GM12892 (cell line): ENCODE measurements at regions not wholly inside any gene's neighbourhood (a gene's known extent, or its start where the extent isn't known, plus 50 kb on each side); places are given as distances from the start of the nearest gene placed in this dataset.

Experiments
- DNase-seq: peaks from one replicate; pipeline ENCODE4 v3.0.0; 2011; ENCODE audit not compliant: insufficient read length
- FAIRE-seq: peaks from 2 replicates; lab custom pipeline; 2011; peaks lifted over from hg19 to GRCh38; lab: Jason Lieb, UNC
- POLR2A ChIP-seq: IDR thresholded peaks from 2 replicates; pipeline ENCODE4 v1.6.1; 2011; ENCODE audit warnings: low read depth, low read length, control low read depth
- POLR2AphosphoS5 ChIP-seq: IDR thresholded peaks from 2 replicates; pipeline ENCODE4 v1.6.1; 2011; ENCODE audit warnings: low read depth, low read length, control low read depth
- TAF1 ChIP-seq: IDR thresholded peaks from 2 replicates; pipeline ENCODE4 v1.6.1; 2011; ENCODE audit warnings: low read depth, mild to moderate bottlenecking, control low read depth, low read length, borderline replicate concordance

DNA sequence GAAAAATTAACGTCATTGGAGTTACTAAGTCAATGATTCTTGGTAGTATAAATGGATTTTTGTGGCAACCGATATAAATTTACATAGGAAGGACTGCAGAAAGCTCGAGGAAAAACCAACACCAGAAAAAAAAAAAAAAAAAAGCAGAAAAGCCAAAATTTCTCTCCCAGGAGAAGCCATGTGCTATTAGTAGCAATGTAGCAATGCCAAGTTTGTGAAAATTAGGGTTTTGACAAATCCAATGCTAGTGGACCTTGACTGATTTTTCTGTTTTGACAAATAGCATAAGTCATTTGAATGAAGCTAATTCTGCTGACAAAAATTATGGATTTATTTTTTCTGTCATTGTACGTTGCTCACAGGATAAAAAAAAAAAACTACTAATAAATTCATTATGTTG lies 1561.9 kb downstream of the MRPL39 start:
- TF ChIP-seq POLR2A (no peak), POLR2AphosphoS5 (no peak), TAF1 (no peak)
- FAIRE-seq (no peak), DNase-seq (no peak)

DNA sequence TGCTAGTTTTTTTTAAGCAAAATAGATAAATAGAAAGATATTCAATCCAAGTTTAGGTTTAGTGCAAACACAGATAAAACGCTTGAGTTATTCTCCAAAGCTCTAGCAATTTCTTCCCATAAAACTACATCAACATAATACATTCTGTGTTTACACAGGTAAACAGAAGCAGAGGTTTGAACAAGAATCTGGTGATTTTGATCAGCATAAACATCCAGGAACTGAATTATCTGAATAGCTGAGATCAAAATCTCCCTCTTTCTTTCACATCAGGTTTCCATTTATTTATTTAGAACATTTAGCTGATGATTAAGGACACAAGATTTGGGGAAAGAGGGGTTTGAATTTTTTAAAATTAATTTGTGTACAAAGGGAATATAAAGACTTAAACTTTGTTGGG lies 1564.6 kb downstream of the MRPL39 start:
- no peak for FAIRE-seq
- TF ChIP-seq POLR2A: no peak
- TF ChIP-seq POLR2AphosphoS5: no peak
- no peak for TF ChIP-seq TAF1
- DNase-seq: no peak

DNA sequence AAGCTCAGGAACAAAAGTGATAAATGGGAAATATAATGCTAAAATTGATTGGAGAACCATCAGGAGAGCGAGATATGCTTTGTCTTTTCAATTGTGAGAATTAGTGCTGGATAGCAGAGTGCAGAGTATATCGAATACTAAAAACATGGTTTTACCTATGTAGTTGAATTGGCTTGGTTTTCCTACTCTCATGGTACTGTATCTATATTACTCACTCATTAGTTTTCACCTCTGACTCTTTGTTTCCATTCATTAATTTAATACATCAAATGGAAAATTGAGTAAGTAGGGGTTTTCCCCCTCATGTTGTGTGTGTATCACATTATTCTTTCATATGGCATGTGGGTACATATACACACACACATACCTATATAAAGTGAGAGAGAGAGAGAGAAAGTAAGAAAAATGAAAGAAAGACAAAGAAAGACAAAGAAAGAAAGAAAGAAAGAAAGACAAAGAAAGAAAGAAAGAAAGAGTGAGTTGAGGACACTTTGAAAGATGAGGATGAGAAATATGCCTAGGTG lies 1574.5 kb downstream of the MRPL39 start:
- no peak for FAIRE-seq
- TF ChIP-seq POLR2A: no peak
- TF ChIP-seq TAF1: no peak
- no peak for TF ChIP-seq POLR2AphosphoS5
- no peak for DNase-seq

DNA sequence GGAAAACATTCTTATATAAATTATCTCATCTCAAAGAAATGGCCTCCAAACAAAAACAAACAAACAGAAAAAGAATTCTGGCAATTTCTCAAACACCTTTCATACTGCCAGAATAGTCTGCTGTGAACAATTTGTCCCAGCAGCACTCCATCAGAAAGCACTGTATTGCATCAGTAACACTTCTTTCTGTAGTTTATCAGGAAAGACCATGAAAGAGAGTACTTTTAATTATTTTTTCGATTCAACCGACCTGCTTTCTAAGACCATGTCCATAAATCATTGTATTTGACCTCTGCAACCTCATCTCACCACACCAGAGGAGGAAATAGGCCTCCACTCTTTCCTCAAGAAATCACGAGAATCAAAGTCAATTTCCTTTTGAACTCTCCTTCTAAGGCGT lies 1579.9 kb downstream of the MRPL39 start:
- FAIRE-seq: no peak
- DNase-seq: no peak
- no peak for TF ChIP-seq POLR2AphosphoS5

DNA sequence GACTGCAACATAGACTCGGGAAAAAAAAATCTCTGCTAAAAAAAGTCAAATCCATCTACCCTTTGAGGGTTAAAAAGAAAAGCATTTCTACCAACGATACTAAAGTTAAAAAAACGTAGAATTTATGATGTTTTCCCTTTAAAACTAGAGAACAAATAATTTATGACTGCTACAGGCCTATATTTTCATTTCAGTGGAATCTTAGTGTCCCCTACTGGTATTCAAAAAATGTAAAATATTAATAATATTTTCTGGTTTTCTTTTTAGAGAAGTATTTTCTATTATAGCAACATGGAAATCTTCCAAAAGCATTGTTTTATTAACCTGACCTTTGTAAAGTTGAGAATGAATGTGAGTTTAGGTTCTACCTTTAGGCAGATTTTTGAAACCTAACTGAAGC lies 1582.2 kb downstream of the MRPL39 start:
- TF ChIP-seq POLR2A (no peak), POLR2AphosphoS5 (no peak), TAF1 (no peak)
- FAIRE-seq: no peak
- no peak for DNase-seq

DNA sequence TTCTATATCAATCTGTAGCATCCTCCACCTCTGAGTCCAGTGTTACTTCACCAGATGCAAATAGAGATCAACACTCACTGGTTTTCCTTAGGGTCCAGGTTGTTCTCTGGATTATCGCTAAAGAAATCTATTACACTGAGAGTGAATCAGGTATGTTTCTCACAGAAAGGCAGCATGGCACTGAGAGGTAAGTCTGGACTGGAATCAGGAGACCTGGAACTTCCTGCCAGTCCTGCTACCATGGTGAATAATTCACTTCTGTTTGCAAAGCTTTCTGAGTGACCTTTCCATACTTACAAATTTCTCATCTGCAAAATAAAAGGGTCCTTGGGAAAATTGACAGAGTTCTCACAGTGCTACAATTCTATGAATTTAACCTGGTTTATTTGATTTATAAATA lies 1583.3 kb downstream of the MRPL39 start:
- DNase-seq (no peak), FAIRE-seq (no peak)
- TF ChIP-seq POLR2A: no peak
- no peak for TF ChIP-seq TAF1
- no peak for TF ChIP-seq POLR2AphosphoS5

DNA sequence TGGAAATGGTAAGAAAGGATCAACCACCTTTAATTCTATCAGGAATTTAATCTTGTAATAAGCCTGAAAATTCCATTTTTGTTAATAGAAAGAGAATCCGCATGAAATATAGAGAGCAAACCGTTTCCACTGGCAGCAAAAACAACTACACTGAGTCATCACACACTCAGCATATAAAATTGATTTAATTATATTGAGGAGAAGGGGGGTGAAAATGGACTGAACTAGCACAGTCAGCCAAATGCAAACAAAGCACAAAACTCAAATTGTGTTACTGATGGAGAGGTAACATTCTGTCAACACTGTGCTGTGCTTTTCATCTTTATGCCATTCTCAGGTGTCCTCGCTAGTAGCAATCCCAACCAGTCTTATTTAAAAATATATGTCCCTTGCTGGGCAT lies 1583.9 kb downstream of the MRPL39 start:
- DNase-seq: no peak
- no peak for FAIRE-seq
- TF ChIP-seq POLR2A (no peak), POLR2AphosphoS5 (no peak), TAF1 (no peak)

DNA sequence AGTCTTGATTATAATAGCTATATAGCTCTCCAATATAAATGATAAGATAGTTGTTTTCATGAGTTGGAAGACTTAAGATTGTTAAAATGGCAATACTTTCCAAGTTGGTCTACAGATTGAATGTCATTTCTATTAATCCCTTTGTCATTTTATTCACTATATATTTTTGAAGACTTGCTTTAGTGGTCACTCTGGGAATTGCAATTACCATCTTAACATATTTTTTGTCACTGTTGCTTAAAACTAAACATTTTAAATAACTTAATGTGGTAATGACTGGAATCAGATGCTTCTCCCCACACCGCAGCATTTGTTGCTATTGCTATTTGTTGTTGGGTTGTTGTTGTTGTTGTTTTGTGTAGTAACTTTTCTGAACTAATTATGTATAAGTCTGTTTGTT lies 1592.9 kb downstream of the MRPL39 start:
- DNase-seq (no peak), FAIRE-seq (no peak)
- no peak for TF ChIP-seq POLR2AphosphoS5
- no peak for TF ChIP-seq TAF1
- TF ChIP-seq POLR2A: no peak

DNA sequence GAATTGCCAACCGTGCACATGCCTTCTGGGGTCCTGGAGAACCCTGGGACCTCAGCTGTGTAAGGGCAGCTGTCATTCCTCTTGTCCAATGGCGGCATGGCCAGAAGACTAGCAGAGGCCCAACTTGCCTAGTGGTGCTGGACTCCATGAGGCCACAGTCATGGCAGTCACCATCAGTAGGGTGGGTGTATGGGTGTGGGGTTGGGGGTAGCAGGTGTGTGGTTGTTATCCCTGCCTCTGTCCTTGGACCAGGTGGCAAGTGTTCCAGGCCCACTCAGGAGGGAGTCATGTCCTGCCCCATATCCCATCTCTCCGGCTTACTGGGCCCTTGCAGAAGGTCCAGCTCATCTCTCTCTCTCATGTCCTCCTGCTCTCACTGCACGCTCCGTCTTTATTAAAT lies 1596.2 kb downstream of the MRPL39 start:
- DNase-seq (no peak), FAIRE-seq (no peak)
- TF ChIP-seq TAF1 (no peak), POLR2A (no peak), POLR2AphosphoS5 (no peak)

DNA sequence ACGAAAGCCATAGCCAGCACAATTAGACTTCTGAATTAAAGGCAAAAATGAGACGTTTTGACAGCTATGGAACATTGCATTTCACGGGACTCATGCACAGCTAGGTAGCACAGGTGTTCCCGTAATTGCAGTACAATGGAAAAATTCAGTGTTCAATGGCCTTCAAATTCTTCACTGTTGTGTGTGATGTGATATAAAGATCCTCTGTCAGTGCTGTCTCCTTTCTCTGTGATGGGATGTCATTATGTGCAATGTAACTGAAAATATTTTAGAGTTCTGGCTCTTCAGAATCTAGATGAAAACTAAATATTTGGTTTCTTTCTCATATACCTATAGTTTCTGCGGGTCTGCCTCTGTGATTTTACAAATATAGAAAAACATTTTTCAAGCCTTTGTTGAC lies 1599.7 kb downstream of the MRPL39 start:
- FAIRE-seq: no peak
- no peak for TF ChIP-seq TAF1
- no peak for TF ChIP-seq POLR2A
- TF ChIP-seq POLR2AphosphoS5: no peak
- no peak for DNase-seq

DNA sequence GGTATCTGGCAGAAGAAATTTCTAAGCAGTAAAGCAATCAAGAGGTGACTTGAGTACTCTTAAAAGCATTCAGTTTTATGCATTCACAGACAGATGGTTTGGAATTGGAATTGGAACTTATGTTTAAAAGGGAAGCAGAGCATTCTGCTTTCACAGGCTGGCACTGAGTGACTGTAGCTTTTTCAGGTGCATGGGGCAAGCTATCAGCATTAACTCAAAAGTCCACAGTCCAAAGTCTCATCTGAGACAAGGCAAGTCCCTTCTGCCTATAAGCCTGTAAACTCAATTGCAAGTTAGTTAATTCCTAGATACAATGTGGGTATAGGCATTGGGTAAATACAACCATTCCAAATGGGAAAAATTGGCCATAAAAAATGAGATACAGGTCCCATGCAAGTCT lies 1620.3 kb downstream of the MRPL39 start:
- TF ChIP-seq TAF1 (no peak), POLR2A (no peak), POLR2AphosphoS5 (no peak)
- FAIRE-seq: no peak
- no peak for DNase-seq

DNA sequence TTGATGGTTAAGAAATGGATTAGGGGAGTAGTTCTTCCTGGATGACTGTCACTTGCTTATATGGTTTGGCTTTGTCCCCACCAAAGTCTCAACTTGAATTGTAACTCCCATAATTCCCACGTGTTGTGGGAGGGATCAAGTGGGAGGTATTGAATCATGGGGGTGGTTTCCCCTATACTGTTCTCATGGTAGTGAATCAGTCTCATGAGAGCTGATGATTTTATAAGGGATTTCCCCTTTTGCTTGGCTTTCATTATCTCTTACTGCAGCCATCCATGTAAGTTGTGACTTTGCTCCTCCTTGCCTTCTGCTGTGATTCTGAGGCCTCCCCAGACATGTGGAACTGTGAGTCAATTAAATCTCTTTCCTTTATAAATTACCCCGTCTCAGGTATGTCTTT lies 1621.1 kb downstream of the MRPL39 start:
- FAIRE-seq: no peak
- TF ChIP-seq POLR2AphosphoS5: no peak
- no peak for TF ChIP-seq POLR2A
- no peak for TF ChIP-seq TAF1
- no peak for DNase-seq

DNA sequence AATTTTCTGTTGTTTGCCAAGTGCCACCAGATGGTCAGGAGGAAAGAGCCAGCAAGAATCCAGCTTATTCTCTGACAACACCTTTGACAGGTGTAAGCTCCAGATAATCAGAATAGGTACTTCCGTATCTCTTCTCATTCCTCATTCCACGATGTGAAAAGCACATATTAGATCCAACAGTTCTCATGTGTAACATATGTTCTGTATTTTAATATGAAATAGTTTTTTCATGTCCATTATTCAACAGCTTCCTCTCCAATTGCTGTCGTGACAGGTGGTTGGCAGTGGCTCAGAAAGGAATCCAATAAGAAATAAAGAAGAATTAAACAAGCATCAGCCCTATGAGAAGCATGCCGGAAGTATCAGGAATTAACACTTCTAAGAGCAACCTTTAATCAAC lies 1624.7 kb downstream of the MRPL39 start:
- TF ChIP-seq POLR2AphosphoS5 (no peak), TAF1 (no peak), POLR2A (no peak)
- no peak for DNase-seq
- FAIRE-seq: no peak

DNA sequence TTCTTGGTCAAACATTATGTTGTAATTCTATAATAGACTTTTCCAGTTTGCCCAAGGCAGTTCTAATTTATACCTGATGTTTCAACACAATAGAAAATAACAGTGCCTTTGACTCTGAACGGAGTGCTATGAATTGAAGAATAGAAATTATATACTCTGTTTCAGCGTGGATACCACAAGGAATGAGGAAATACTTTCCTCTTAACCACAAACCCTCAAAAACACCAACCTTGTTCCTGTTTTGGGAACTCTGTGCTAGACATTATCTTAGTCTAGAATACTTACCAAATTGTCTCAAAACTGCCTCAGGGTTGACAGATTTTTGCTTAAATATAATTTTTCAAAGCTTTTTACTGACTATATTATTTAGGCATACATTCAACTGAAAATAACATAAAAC lies 1629.3 kb downstream of the MRPL39 start:
- FAIRE-seq: no peak
- TF ChIP-seq TAF1: no peak
- no peak for TF ChIP-seq POLR2A
- TF ChIP-seq POLR2AphosphoS5: no peak
- DNase-seq: no peak
